ENCODE measurements at regions not wholly inside any gene's neighbourhood (a gene's known extent, or its start where the extent isn't known, plus 50 kb on each side); places are given as distances from the start of the nearest gene placed in this dataset.

- Histone ChIP-seq H3K36me3 (no peaks in the 10 kb centered on the region), H3K27ac (no peak overlapping the region), H3K4me1 (no peaks in the 10 kb centered on the region), H3K27me3 (no peaks in the 10 kb centered on the region), H3K4me3 (no peak overlapping the region), H3K9me3 (no peaks in the 10 kb centered on the region)
- TF ChIP-seq POLR2A (IDR thresholded peaks at IDR 0.05) (no peak), CTCF (IDR thresholded peaks at IDR 0.05 in 4 of 5, conservative IDR thresholded peaks at IDR 0.05 in 1 of 5) (no peak)
- in situ Hi-C loops (cut with MboI; ENCODE audit: low sequenced_read_pairs in 4 of 4), result no loop called here
- no peak for ATAC-seq
- no peak for DNase-seq
- intact Hi-C loops (cut with DNase I; ENCODE audit: low total_unique reads), result no loop called here
Measured at GRCh38 chr5:18876565-18876964, 1111.4 kb downstream of the CDH18 start.

GRCh38 chr5:18881615-18882014, 1106.4 kb downstream of the CDH18 start:
- no peak overlapping the region for H3K4me3 ChIP-seq
- TF ChIP-seq CTCF (IDR thresholded peaks at IDR 0.05 in 4 of 5, conservative IDR thresholded peaks at IDR 0.05 in 1 of 5), result no peak
- no peak for TF ChIP-seq POLR2A (IDR thresholded peaks at IDR 0.05)
- no peaks in the 10 kb centered on the region for H3K9me3 ChIP-seq
- in situ Hi-C loops (cut with MboI; ENCODE audit: low sequenced_read_pairs in 4 of 4), result no loop called here
- no peak for DNase-seq
- intact Hi-C loops (cut with DNase I; ENCODE audit: low total_unique reads), result no loop called here
- no peak overlapping the region for H3K27ac ChIP-seq
- no peaks in the 10 kb centered on the region for H3K4me1 ChIP-seq
- H3K36me3 ChIP-seq, result no peaks in the 10 kb centered on the region
- no peak for ATAC-seq
- no peaks in the 10 kb centered on the region for H3K27me3 ChIP-seq

- no peaks in the 10 kb centered on the region for H3K4me1 ChIP-seq
- TF ChIP-seq CTCF (IDR thresholded peaks at IDR 0.05 in 4 of 5, conservative IDR thresholded peaks at IDR 0.05 in 1 of 5) (no peak), POLR2A (IDR thresholded peaks at IDR 0.05) (no peak)
- H3K27me3 ChIP-seq, result no peaks in the 10 kb centered on the region
- in situ Hi-C loops (cut with MboI; ENCODE audit: low sequenced_read_pairs in 4 of 4) (no loop called here), intact Hi-C loops (cut with DNase I; ENCODE audit: low total_unique reads) (no loop called here)
- no peak overlapping the region for H3K4me3 ChIP-seq
- no peaks in the 10 kb centered on the region for H3K9me3 ChIP-seq
- DNase-seq, result no peak
- H3K27ac ChIP-seq, result no peak overlapping the region
- no peak for ATAC-seq
- H3K36me3 ChIP-seq, result no peaks in the 10 kb centered on the region
Measured at GRCh38 chr5:18882154-18882553, 1105.8 kb downstream of the CDH18 start.

GRCh38 chr5:18888821-18889220, 1099.2 kb downstream of the CDH18 start:
- TF ChIP-seq POLR2A (IDR thresholded peaks at IDR 0.05) (no peak), CTCF (IDR thresholded peaks at IDR 0.05 in 4 of 5, conservative IDR thresholded peaks at IDR 0.05 in 1 of 5) (no peak)
- Histone ChIP-seq H3K9me3 (no peaks in the 10 kb centered on the region), H3K27me3 (no peaks in the 10 kb centered on the region), H3K4me3 (no peak overlapping the region), H3K4me1 (no peaks in the 10 kb centered on the region), H3K27ac (no peak overlapping the region), H3K36me3 (no peaks in the 10 kb centered on the region)
- DNase-seq (no peak), ATAC-seq (no peak)
- intact Hi-C loops (cut with DNase I; ENCODE audit: low total_unique reads) (no loop called here), in situ Hi-C loops (cut with MboI; ENCODE audit: low sequenced_read_pairs in 4 of 4) (no loop called here)

GRCh38 chr5:18900644-18901043, 1087.4 kb downstream of the CDH18 start:
- in situ Hi-C loops (cut with MboI; ENCODE audit: low sequenced_read_pairs in 4 of 4), result no loop called here
- no peaks in the 10 kb centered on the region for H3K36me3 ChIP-seq

More at GRCh38 chr5:18900644-18901043, 1087.4 kb downstream of the CDH18 start:
- intact Hi-C loops (cut with DNase I; ENCODE audit: low total_unique reads), result no loop called here
- DNase-seq (no peak), ATAC-seq (no peak)
- Histone ChIP-seq H3K27ac (no peak overlapping the region), H3K27me3 (no peaks in the 10 kb centered on the region), H3K4me3 (no peak overlapping the region), H3K4me1 (no peaks in the 10 kb centered on the region), H3K9me3 (no peaks in the 10 kb centered on the region)
- TF ChIP-seq CTCF (IDR thresholded peaks at IDR 0.05 in 4 of 5, conservative IDR thresholded peaks at IDR 0.05 in 1 of 5) (no peak), POLR2A (IDR thresholded peaks at IDR 0.05) (no peak)
